NCI-H2029 (cell line): ENCODE measurements at regions not wholly inside any gene's neighbourhood (a gene's known extent, or its start where the extent isn't known, plus 50 kb on each side); places are given as distances from the start of the nearest gene placed in this dataset.
"Not testable (repeated sequence)": the region's sequence is repeated elsewhere in the genome, so short reads cannot be mapped to it uniquely, and the experiment has no call there.

Experiments used
- DNase-seq: peaks from one replicate; lab custom pipeline; 2025; lab: John Stamatoyannopoulos, UW

DNA sequence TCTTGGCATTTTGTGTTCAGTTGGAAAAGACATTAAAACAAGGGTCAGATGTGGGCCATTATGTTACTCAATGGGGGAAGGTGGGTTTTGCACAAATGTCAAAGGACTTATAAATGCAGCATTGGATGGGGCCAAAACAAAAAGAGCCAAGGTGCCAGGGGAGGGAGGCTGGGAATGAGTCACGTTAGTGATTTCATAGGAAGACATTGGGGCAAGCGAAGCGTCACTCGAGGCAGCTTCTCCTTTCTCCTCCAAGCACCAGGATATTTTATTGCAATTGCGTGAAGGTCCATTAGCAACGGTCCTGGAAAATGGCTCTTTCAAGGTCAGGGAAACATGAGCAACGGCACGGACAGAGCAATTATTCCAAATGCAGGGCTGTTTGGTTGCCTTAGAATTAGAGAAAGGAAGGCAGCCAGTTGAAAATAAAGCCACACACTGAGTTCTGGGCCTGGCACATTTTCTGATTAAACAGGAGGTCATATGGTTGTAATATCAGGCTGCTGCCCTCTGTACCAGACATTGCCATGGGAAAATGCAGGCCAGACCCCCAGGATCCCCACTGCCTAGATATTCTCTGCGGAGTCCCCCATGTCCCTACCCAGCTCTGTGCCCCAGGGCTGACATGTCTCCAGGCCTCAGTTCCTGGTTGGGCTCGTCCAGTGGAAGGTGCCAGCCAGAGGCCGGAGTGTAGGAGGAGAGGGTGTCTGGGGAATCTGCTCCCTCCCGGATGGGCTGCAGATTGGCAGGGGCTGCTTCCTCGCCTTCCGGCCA, 63.3 kb upstream of the NANOS1 start:
- DNase-seq, result no peak

DNA sequence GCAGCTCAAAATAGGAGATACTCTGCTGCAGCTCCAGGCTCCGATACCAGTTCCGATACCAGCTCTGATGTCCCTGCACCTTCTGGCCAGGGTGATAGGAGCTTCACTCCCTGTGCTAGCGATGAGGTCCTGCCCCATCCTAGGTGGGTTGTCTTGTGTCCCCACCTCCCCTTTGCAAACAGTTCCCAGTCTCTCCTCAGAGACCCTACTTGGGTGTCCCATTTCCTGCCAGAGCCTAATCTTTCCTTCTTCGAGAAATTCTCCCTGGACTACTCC, 62.7 kb upstream of the NANOS1 start:
- no peak for DNase-seq

DNA sequence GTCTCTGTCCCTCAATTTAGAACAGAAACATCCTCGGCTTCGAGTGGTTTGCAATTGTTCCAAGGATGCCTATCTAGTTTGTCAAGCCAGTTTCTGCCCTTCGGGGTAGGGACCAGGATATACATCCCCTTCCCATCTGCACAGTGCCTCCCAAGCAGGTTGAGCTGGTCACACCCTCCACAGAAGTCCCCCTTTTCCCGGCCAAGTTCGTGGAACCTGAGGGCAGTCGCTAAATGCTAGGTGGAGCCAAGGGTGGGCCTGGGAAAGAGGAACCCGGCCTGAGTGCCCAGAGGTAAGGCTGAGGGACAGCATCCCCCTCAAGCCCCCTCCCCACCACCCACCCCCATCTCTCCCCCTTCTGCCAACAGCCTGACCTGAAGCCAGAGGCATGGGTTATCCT, 62.4 kb upstream of the NANOS1 start:
- DNase-seq, result no peak

DNA sequence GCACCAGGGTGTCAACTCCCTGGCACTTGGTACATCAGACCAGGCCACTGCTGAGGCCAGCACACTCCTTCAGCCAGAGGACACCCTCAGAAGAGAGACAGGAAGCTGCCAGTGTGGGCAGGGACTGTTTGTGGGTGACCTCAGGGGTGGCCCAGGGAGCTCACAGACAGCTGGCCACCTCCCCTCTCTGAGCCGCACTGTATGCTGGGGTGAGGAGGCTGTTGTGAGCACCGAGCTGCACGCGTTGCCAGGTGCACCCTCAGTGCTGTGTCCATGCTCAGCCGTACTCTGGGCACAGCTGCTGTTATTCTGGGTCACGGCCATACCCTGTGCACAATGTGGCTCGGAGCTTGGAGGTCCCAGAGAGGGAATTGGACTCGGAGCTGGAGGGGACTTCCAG, 61.5 kb upstream of the NANOS1 start:
- DNase-seq, result no peak

DNA sequence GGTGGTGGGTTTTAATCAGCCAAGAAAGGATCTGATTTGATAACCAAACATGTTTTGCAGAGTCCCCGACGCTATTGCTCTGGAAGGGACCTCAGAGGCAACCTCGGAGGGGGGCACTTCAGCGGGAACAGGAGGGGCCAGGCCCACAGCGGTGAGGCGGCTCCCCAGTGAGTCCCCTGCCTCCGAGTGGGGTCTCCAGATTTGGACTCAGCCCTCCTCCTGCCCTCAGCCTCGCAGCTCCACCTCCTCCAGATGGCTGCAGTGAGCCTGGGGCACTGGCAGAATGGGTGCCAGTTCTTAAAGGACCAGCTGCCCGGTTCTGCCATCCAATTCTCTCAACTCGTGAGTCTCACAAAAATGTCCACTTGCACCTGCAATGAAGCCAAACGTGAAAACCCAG, 61.0 kb upstream of the NANOS1 start:
- no peak for DNase-seq

DNA sequence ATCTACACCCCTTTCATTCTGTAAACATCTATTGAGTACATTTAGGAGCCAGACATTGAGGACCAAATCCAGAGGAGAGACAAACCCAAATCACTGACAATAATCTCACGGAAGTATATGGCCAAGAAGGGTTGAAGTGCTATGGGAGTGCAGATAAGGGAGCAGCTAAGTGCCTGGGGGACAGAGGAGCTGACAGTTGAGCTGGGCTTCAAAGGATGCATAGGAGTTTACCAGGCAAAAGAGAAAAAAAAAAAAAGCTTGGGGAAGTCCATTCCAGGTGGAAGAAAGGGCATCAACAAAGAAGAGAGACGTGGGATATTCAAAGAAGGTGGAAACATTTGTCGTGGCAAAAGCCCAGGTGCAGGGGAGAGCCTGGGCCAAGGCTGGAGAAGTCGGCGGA, 60.5 kb upstream of the NANOS1 start:
- no peak for DNase-seq

DNA sequence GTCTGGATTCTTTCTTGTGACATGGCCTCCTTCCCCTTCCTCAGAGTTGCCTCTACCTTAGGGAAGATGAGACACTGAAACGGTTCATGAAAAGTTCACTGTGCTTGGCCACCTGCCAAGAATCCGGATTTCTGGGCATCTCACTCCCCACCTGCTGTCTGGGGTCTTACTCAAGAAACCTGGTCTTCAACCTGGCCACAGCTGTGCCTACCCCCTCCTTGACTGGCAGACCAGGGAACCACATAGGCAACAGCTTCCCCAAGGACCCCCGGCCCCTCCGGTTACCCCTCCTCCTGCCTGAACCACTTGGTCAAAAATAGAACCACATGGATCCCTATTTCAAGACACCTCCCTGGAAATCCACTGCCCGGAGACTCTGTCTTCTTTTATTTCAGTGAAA, 58.7 kb upstream of the NANOS1 start:
- no peak for DNase-seq

DNA sequence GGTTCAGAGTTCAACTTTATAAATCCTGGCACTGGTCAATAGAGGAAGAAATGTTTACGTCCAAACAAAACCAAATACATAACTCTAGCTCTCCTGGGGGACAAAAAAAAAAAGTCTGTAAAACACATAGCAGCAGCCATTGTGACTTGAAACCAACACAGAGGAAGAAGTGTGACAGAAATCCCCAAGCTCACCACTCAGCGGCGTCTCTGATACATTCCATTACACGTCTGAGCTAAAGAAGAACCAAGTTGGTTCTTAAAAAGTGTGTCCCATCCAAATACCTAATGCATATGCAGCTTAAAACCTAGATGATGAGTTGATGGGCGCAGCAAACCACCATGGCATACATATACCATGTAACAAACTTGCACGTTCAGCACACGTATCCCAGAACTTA, 58.3 kb upstream of the NANOS1 start:
- no peak for DNase-seq

DNA sequence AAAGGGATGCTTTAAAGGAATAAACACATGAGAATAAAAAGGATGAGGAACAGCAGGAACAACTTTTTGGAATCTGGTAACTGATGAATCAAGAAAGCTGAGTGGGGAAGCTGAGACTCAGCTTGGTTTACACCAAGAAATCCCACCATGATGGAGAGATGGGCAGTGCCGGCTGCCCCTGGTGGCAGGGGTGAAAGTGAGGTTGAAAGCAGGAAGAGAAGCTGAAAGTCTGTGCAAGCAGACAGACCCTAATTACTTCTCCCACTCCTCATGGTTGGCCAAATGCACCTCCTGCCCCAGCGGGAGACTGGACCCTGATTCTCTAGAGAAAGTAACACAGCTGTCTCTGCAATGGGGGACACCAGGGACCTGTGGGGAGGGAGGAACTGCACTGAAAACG, 57.6 kb upstream of the NANOS1 start:
- DNase-seq, result no peak

DNA sequence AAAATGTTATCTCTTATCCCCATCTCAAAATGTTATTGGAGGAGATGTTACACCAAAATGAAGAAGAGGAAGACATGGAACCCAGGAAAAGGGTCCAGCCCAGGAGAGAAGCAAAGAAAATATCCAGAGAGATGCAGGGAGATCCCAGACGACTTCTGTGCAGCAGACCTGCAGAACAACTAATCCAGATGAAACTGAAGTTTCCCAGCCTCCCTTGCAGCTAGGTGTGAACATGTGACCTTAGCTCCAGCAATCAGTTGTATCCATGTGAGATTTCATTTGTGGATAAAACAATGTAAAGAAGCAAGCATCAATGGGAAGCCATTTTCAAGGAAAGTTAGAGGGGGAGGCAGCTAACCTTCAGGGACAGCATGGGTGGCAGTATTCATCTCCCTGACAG, 55.8 kb upstream of the NANOS1 start:
- no peak for DNase-seq

DNA sequence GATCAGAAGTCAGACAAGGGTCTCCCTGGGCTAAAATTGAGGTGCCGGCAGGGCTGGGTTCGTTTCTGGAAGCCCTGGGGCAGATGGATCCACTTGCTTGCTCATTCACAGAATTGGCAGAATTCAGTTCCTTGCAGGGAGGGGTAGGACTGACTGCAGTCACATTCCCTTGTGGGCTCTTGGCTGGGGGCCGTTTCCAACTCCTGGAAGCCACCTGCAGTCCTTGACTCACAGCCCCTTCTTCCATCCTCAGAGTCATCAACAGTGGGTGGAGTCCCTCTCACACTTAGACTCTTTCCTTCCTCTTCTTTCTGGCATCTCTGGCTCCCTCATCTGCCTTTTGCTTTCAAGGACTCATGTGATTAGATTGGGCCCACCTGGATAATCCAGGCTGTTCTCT, 54.6 kb upstream of the NANOS1 start:
- DNase-seq, result no peak

DNA sequence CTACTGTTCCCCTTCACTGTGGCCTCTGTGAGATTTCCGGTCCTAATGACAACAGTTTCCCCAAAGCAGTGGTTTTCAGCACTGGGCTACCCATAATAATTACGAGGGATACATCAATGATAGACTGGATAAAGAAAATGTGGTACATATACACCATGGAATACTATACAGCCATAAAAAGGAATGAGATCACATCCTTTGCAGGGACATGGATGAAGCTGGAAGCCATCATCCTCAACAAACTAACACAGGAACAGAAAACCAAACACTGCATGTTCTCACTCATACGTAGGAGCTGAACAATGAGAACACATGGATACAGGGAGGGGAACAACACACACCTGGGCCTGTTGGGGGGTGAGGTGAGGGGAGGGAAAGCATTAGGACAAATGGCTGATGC, 53.3 kb upstream of the NANOS1 start:
- not testable (repeated sequence) for DNase-seq

DNA sequence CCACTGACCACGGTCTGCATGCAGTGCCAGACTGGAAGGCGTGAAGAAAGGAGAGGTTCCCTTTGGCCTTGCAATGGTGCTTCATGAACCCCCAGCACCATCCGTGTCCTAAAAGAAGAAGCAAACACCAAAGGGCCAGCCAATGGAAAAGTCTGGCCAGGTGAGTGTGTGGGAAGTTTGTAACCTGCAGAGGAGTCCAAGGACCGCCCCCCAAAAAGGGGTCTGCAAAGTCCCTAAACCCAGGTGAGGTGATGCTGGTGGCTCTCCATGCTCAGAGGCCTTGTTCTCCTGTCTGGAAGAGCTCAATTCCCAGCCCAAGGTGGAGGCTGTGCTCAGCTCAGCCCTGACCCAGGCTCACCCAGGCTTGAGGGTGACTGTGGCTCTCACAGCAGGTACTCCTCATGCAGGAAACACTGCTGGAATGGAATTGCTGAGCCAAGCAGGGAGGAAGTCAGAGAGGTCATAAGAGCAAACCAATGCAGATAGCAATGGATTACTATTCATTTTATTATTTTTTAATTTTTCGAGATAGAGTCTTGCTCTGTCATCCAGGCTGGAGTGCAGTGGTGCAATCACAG, 52.4 kb upstream of the NANOS1 start:
- no peak for DNase-seq

DNA sequence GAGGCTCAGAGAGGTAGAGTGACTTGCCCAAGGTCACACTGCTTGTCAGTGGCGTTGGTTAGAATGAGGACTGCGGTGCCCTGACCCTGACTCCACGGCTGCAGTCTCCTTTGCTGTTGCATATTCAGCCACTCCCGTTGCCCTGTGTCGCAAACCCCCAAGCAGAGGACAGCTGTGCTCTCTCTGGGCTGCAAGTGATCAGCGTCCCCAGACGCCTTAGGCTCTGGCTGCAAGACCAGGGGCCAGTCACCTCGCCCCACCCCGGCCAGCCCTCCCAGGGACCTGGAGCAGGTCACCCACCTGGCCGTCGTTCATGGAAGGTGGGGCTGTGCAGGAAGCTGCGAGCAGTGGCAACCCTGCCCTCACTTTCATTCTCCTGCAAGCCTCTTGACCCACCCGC, 51.7 kb upstream of the NANOS1 start:
- no peak for DNase-seq

DNA sequence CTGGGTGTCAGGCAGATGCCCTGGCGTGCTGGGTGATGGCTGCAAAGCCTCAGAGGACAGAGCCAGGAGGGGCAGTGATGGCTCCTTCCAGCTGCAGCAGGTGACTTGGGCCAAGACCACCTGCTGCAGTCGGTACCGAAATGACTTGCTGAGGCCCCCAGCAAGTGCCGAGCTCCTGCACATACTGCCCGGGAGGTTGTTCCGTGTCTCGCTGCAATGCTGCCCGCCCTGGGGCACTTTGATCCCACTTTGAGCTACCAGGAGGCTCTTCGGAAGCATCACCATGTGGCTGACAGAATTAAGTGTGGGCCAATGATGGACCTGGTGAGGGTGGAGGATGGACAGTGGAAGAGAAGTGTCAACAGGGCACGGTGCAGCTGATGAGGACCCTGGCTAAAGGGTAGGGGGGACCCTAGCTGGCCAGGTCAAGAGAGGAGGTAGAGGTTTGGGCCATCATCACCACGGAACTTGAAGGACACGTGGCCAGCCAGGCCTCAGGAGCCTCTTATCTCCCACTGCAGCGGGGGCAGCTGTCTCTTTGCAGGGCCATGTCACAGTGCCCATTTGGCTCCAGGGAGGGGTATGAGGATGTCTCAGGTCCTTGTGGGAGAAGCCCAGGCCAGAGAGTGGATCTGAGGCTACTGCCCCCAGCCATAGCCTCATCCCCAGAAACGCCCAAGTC, 51.1 kb upstream of the NANOS1 start:
- no peak for DNase-seq

DNA sequence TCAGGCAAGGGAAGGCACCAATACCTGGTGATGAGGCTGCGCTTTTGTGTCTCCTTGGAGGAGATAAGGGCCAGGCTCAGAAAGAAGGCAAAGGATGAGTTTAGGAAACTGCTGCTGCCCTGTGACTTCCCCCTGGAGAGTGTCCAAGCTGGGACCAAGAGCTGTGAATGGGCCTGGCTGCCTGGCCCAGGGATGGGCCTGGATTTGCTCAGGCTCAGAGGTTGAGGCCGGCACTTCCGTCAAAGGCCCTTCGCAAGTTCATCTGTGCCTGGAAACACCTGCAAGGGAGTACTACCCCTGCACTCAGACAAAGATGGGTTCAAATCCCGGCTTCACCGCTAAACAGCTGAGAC, 50.5 kb upstream of the NANOS1 start:
- DNase-seq, result no peak

DNA sequence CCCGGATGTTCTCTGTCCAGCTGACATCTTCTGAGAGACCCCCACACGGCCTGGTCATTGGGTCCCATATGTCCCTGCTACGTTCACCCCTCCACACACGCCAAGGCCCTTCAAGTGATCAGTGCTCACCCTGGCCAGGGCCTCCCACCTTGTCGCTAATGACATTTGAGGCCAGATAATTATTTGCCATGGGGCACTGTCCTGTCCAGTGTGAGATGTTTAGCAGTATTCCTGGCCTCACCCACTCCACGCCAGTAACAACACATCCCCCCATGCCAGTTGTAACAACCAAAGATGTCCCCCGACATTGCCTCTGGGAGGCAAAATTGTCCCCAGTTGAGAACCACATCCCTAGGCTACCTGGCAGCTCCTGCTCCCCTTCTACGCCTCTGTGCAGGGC, 49.9 kb upstream of the NANOS1 start:
- DNase-seq, result no peak
